Duodenal mucosa (tissue), 2 donors: ENCODE measurements at regions not wholly inside any gene's neighbourhood (a gene's known extent, or its start where the extent isn't known, plus 50 kb on each side); places are given as distances from the start of the nearest gene placed in this dataset.
"Not testable (repeated sequence)": the region's sequence is repeated elsewhere in the genome, so short reads cannot be mapped to it uniquely, and the experiment has no call there.

Experiments used
- H3K27ac ChIP-seq: one replicate; pipeline ENCODE4 v1.7.0; 2013; ENCODE audit warnings: low read depth, low read length
- H3K27me3 ChIP-seq, 2 donors: one replicate each; pipeline ENCODE4 v1.7.0; 2013; ENCODE audit warnings: low read length in 2 of 2, control low read depth in 1 of 2; ENCODE audit not compliant: insufficient read depth in 2 of 2, control insufficient read depth in 1 of 2
- H3K36me3 ChIP-seq, 2 donors: one replicate each; pipeline ENCODE4 v1.7.0; 2013; ENCODE audit warnings: low read length in 2 of 2, control low read depth in 1 of 2; ENCODE audit not compliant: insufficient read depth in 2 of 2, control insufficient read depth in 1 of 2
- H3K4me1 ChIP-seq, 2 donors: one replicate each; pipeline ENCODE4 v1.7.0; 2013; ENCODE audit warnings: low read length in 2 of 2, control low read depth in 1 of 2; ENCODE audit not compliant: insufficient read depth in 2 of 2, control insufficient read depth in 1 of 2
- H3K4me3 ChIP-seq, 2 donors: one replicate each; pipeline ENCODE4 v1.7.0; 2013; ENCODE audit warnings: low read length in 2 of 2, low read depth in 1 of 2
- H3K9ac ChIP-seq, 2 donors: one replicate each; pipeline ENCODE4 v1.7.0; 2013; ENCODE audit warnings: low read length in 2 of 2, low read depth in 1 of 2
- H3K9me3 ChIP-seq, 2 donors: one replicate each; pipeline ENCODE4 v1.7.0; 2013; ENCODE audit warnings: low read length in 2 of 2, control low read depth in 1 of 2; ENCODE audit not compliant: control insufficient read depth in 1 of 2

- Histone ChIP-seq H3K36me3 (no peaks in the 10 kb centered on the region), H3K4me1 (no peaks in the 10 kb centered on the region)
Measured at GRCh38 chr11:128156486-128156885, 430.9 kb downstream of the ETS1 start.

GRCh38 chr11:128155590-128155989 lies 431.8 kb downstream of the ETS1 start:
- no peaks in the 10 kb centered on the region for H3K4me1 ChIP-seq
- H3K4me3 ChIP-seq: no peak overlapping the region
- no peaks in the 10 kb centered on the region for H3K36me3 ChIP-seq
- peaks cover 0 to 1% of the 10 kb centered on the region in 2 donors for H3K27me3 ChIP-seq
- H3K9me3 ChIP-seq: no peaks in the 10 kb centered on the region
- H3K27ac ChIP-seq: no peak overlapping the region
- no peak overlapping the region for H3K9ac ChIP-seq

More at GRCh38 chr11:128156486-128156885, 430.9 kb downstream of the ETS1 start:
- no peak overlapping the region for H3K9ac ChIP-seq
- H3K4me3 ChIP-seq: no peak overlapping the region
- no peaks in the 10 kb centered on the region for H3K27me3 ChIP-seq
- no peak overlapping the region for H3K27ac ChIP-seq
- no peaks in the 10 kb centered on the region for H3K9me3 ChIP-seq

GRCh38 chr11:128153697-128154048 lies 433.7 kb downstream of the ETS1 start:
- Histone ChIP-seq H3K9me3 (no peaks in the 10 kb centered on the region), H3K27me3 (peaks cover 0 to 4% of the 10 kb centered on the region in 2 donors), H3K4me3 (no peak overlapping the region), H3K27ac (no peak overlapping the region), H3K4me1 (no peaks in the 10 kb centered on the region), H3K9ac (no peak overlapping the region), H3K36me3 (no peaks in the 10 kb centered on the region)

- H3K4me3 ChIP-seq: no peak overlapping the region
- no peak overlapping the region for H3K9ac ChIP-seq
- peaks cover 0 to 4% of the 10 kb centered on the region in 2 donors for H3K27me3 ChIP-seq
- no peak overlapping the region for H3K27ac ChIP-seq
- H3K9me3 ChIP-seq: no peaks in the 10 kb centered on the region
- no peaks in the 10 kb centered on the region for H3K36me3 ChIP-seq
- H3K4me1 ChIP-seq: no peaks in the 10 kb centered on the region
Measured at GRCh38 chr11:128152796-128153696, 434.3 kb downstream of the ETS1 start.

GRCh38 chr11:128151780-128152179 lies 435.6 kb downstream of the ETS1 start:
- Histone ChIP-seq H3K27me3 (peaks cover 0 to 4% of the 10 kb centered on the region in 2 donors), H3K9me3 (no peaks in the 10 kb centered on the region), H3K27ac (no peak overlapping the region), H3K4me1 (no peaks in the 10 kb centered on the region), H3K36me3 (no peaks in the 10 kb centered on the region), H3K4me3 (no peak overlapping the region), H3K9ac (no peak overlapping the region)

- no peaks in the 10 kb centered on the region for H3K9me3 ChIP-seq
- peaks cover 0 to 4% of the 10 kb centered on the region in 2 donors for H3K27me3 ChIP-seq
- no peak overlapping the region for H3K4me3 ChIP-seq
- H3K4me1 ChIP-seq: no peaks in the 10 kb centered on the region
- H3K36me3 ChIP-seq: no peaks in the 10 kb centered on the region
- no peak overlapping the region for H3K27ac ChIP-seq
- no peak overlapping the region for H3K9ac ChIP-seq
Measured at GRCh38 chr11:128151338-128151737, 436.0 kb downstream of the ETS1 start.

- Histone ChIP-seq H3K9me3 (no peaks in the 10 kb centered on the region), H3K9ac (no peak overlapping the region), H3K27me3 (peaks cover 0 to 4% of the 10 kb centered on the region in 2 donors), H3K27ac (no peak overlapping the region), H3K4me3 (no peak overlapping the region), H3K4me1 (no peaks in the 10 kb centered on the region), H3K36me3 (no peaks in the 10 kb centered on the region)
Measured at GRCh38 chr11:128148208-128148607, 439.1 kb downstream of the ETS1 start.

- no peak overlapping the region for H3K9ac ChIP-seq
- no peak overlapping the region for H3K4me3 ChIP-seq
- no peaks in the 10 kb centered on the region for H3K36me3 ChIP-seq
- H3K27ac ChIP-seq: no peak overlapping the region
- no peaks in the 10 kb centered on the region for H3K4me1 ChIP-seq
- H3K27me3 ChIP-seq: peaks cover 0 to 4% of the 10 kb centered on the region in 2 donors
- H3K9me3 ChIP-seq: no peaks in the 10 kb centered on the region
Measured at GRCh38 chr11:128146926-128147605, 440.3 kb downstream of the ETS1 start.

- H3K27me3 ChIP-seq, H3K27ac ChIP-seq, H3K9ac ChIP-seq, H3K4me3 ChIP-seq, H3K4me1 ChIP-seq, H3K9me3 ChIP-seq, H3K36me3 ChIP-seq: not testable (repeated sequence)
Measured at GRCh38 chr11:128140293-128140692, 447.1 kb downstream of the ETS1 start.

GRCh38 chr11:128135451-128135850 lies 451.9 kb downstream of the ETS1 start:
- Histone ChIP-seq H3K27ac (no peak overlapping the region), H3K9ac (no peak overlapping the region)

More at GRCh38 chr11:128135451-128135850, 451.9 kb downstream of the ETS1 start:
- Histone ChIP-seq H3K4me1 (no peaks in the 10 kb centered on the region), H3K27me3 (no peaks in the 10 kb centered on the region), H3K36me3 (no peaks in the 10 kb centered on the region), H3K9me3 (no peaks in the 10 kb centered on the region), H3K4me3 (no peak overlapping the region)
